Hematopoietic multipotent progenitor cell treated with erythropoietin and hydrocortisone succinate and interleukin-3 and kit ligand, for 8 days (in vitro differentiated cells): ENCODE measurements at regions not wholly inside any gene's neighbourhood (a gene's known extent, or its start where the extent isn't known, plus 50 kb on each side); places are given as distances from the start of the nearest gene placed in this dataset.

ENCODE experiments used
- DNase-seq: peaks from one replicate; pipeline ENCODE4 v3.0.0-alpha.2; 2015

DNA sequence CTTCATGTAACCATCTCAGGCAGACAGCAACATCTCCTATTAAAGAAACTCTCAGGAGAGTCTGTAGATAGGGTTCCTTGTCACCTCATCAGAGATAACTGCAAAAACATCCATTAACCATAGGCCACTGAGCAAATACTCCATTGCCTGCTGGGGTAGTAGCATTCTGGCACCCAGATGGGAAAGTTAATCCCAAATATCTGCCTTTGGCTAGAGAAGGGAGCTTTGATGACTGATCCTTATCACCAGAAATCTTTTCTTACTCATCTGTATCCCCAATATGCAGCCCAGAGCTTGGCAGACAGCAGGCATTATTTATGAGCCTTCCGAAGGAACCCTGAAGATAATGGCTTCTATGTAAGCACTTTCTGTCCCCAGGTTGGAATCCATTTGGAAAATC lies 173.1 kb downstream of the MFSD1 start:
- no peak for DNase-seq

DNA sequence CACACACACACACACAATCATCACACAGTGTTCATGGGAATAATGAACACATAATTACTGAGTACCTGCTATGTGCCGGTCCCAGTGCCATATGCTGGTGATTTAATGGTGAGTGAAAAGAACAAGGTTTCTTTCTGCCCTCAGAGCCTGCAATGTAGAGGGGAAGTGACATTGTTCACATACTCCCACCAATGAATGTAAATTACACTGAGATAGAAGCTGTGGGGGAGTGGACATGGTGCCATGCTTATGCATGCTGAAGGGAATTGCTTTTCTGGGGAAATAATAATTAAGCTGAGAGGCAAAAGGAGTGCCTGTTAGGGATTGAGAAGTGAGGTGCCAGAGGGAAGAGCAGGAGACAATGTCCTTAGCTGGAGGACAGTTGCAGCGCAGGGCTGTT lies 175.1 kb downstream of the MFSD1 start:
- no peak for DNase-seq

DNA sequence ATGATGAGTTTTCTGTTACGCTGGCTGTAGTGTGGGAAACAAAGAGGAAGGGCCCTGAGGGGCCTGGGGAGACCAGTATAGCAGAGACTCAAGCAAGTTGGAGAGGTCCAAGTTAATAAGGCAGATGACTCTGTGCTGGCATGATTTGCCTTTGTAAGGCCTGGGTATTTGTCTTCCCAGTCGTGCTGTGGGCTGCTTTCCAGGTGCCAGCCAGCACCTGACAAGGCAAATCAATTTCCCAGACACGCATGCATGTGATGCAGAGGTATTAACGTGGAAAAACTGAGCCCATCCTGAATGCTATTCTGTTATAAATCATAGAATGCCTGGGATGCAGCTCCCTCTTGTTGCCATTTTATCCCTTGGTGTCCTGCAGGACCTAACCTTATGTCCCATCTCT lies 175.6 kb downstream of the MFSD1 start:
- DNase-seq = no peak

DNA sequence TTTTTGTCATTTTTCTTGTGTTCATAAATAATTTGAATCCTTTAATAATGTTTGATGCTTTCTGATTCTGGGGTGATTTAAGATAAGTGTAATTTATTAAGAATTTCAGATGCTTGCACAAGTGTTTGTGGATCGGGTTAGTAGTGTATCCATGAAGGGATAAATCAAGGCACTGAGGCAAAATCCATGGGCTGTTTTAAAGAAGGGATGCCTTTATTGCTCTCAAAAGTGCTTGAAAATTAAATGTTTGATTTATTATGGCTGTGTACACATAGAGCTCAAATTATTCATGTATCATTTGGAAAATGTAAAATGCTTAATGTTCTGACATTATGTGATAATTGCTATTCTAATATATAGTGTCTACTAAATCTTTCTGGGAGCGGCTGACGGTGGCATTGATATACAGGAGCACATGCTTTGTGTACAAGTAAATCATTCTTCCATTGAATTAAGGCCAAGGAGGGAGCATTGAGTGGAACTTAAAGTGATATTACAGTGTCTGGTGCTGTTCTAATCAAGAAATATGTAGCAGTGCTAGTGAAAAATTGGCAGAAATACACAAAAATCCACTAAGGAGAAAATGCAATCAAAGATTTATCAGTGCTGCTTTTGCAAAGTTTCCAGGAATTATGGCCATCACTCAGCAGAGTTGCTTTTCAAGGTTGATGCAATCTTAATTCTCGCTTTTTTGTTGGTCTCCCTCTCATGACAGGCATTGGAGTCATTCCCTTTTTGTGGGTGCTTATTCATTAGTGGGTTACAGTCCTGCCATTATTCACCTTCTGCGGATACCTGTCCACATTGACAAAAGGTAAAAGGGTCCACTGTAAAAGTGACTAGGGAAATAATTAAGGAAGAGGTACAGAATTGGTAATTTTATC lies 181.6 kb downstream of the MFSD1 start:
- no peak for DNase-seq

- peak; percentile 28 for DNase-seq
These were observed 189.4 kb downstream of the MFSD1 start for GRCh38 chr3:158991146-158991705.

DNA sequence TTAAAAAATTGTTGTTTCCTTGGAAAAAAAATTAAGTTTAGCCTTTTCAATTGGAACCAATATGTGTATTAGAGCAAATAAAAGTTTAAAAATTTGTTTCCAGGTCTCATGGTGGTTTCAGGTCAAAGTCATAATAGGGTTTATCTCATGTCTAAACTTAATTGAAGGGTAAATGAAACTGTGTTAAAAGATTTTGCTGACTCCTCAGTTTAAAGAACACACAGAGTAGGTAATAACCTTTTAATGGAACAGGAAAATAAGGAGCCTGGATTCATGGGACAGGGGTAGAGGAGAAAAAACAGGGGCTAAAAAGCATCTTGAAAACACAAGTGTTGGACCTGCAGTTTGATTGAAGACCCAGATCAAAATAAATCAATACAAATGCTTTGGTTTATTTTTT lies 190.6 kb downstream of the MFSD1 start:
- DNase-seq = no peak

DNA sequence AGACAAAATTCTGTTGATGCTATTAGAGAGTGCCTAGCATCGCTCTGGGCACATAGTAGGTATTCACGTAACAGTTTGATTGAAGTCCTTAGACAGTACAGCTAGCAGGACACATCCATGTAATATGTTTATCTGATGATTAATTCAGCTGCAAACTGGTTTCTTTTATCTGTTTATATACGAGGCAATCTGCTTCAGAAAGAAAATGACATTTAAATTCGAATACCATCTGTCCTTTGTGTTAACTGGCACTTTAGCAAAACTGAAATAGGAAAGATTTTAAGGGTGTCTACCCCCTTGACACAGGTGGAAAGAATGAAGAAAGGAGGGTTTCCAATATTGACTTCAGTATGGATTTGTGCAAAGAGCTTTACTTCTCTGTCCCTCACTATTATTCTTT lies 192.5 kb downstream of the MFSD1 start:
- no peak for DNase-seq

GRCh38 chr3:159001711-159002110 lies 199.9 kb downstream of the MFSD1 start:
- no peak for DNase-seq

- DNase-seq = no peak
These were observed 203.3 kb downstream of the MFSD1 start for GRCh38 chr3:159005137-159005536.

GRCh38 chr3:159007331-159007730 lies 205.5 kb downstream of the MFSD1 start:
- DNase-seq = no peak

GRCh38 chr3:159008401-159008800 lies 206.5 kb downstream of the MFSD1 start:
- DNase-seq = no peak

GRCh38 chr3:159018341-159018740 lies 216.5 kb downstream of the MFSD1 start:
- DNase-seq = no peak

GRCh38 chr3:159025733-159026132 lies 223.9 kb downstream of the MFSD1 start:
- DNase-seq = no peak

DNA sequence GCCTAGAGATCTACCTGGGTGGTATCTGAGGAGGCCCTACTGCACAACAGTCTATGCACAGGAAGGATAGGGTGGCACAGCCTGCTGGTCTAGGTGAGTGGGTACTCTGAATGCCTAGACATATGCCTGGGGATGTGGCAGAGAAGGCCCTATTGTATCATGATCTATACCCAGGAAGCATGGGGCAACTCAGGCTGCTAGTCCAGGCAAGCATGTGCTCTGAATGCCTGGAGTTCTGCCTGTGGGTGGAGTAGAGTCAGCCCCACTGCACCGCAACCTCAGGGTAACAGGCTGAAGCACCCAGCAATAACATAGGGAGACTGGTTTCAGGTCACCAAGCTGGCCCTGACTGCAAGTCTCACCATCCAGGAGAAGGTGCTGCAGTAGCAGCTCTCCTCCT lies 224.7 kb downstream of the MFSD1 start:
- DNase-seq = no peak

GRCh38 chr3:159028706-159029105 lies 226.9 kb downstream of the MFSD1 start:
- no peak for DNase-seq

DNA sequence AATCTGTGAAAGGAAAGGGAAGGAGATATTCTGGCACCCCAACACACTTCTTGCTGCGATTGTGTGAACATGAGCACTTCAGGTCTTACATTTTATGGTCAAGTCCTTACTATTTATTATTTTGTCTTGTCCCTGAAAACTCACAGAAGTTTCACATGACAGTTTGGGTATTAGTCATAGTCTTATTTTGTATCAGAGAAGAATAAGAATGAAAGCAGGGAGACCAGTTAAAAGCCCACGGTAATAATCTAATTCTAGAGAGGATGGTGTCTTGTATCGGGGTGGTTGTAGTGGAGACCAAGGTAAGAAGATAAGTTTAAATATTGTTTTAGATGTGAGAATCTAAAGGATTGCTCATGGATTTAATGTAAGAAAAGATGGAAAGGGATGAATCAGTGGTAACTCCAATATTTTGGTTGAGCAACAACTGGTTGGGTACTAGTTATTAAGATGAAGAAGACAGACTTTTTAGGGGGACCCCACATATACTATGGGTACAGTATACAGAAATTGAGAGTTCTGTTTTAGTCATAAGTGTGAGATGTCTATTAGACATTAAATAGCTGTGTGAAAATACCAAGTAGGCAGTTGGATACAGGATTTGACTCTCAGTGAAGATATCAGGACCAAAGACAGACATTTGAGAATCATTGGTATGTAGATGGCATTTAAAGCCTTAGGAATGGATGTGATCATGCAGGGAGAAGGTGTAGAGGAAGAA lies 227.6 kb downstream of the MFSD1 start:
- no peak for DNase-seq

DNA sequence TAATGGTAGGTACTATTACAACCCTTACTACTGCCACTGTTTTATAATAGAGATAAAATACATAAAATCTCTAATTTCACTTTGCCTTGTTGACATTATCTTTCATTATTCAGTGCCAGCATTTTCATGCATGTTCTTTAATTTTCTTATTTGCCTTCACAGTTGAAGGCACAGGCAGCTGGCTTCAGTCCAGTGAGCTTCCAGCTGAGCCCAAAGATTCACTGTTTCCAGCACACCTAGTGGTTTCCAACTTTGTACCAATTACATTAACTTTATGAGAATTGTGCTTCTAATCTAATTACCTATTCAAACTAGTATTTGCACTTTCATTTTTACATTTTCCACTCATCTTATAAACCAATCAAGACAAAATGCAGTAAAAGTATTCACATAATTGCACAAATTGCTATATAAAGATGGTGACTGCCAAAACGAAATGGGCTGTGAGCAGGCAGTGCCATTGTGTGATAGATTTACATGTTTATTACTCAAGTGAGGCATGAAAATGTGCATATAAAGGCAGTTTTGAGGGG lies 228.3 kb downstream of the MFSD1 start:
- no peak for DNase-seq

- DNase-seq = no peak
These were observed 229.2 kb downstream of the MFSD1 start for GRCh38 chr3:159030886-159031679.

DNA sequence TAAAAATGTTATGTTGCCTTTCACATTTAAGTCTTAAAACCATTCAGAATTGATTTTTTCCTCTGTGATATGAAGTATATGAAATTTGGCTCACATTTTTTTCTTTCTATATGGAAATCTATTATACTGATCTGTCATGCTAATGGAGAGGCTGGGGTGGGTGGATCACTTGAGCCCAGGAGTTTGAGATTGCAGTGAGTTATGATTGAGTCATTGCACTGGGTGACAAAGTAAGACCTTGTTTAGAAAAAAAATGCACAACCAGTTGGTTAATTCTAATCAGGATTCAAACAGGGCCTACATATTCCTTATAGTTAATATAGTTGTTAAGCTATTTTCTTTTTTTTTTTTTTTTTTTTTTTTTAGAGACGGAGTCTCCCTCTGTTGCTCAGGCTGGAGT lies 230.5 kb downstream of the MFSD1 start:
- DNase-seq = no peak

DNA sequence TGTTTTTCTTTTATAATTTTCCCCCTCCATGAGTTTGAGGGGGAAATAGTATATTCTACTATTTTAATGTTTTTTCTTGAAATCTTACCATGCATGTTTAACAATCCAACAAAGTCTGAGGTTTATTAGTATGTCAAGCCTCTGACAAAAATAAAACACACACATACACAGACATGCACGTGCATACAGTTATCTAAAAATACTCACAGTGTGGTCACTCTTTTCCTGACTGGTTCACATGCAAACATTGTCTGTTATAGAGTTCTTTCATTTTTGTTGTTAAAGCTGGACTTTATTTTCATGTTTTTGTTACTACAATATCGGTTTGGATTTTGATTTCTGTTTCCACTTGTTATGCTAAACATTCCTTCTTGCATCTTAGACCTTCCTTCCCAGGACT lies 236.6 kb downstream of the MFSD1 start:
- no peak for DNase-seq

DNA sequence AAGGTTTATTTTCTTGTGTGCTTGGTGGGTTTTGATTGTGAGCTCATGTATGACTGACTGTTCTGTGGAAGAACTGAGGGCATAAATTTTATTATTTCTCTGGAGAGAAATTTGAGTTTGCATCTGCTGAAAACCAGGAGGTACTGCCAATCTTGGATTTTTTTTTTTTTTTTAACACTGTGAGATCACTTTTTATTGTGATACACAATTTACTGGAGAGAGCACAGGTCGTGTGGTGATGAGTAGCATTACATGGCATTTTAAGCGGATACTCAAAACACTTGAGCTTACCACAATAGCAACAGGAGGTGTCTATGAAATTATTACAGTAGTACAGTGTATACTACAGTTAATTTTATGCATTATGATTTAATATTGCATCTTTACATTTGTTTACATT lies 237.4 kb downstream of the MFSD1 start:
- no peak for DNase-seq

- DNase-seq = no peak
These were observed 243.5 kb downstream of the MFSD1 start for GRCh38 chr3:159045279-159045885.

DNA sequence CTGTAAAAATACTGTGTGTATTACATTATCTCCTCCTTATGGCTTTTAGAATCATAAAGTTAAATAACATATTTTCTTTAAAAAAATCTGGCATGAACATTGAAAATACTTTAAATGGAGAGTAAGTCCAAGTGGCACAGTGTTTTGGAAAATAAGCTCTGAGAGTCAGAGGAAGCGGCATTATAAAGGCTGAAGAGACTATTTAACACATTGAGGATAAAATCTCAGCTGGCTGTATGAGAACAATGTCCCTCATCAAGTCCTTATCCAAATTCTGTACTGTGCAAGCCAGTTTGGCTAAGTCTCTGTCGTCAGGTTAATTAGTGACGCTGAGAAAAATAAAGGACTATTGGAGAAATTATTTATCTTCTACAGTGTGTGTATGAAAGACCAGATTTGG lies 245.5 kb downstream of the MFSD1 start:
- no peak for DNase-seq
